ENCODE measurements at regions not wholly inside any gene's neighbourhood (a gene's known extent, or its start where the extent isn't known, plus 50 kb on each side); places are given as distances from the start of the nearest gene placed in this dataset.
"Not testable (repeated sequence)": the region's sequence is repeated elsewhere in the genome, so short reads cannot be mapped to it uniquely, and the experiment has no call there.

GRCh38 chr12:91637789-91638624 is 455.4 kb upstream of the DCN start:
- H3K4me2 ChIP-seq (ENCODE audit: insufficient read depth, low read length): no peak overlapping the region
- TF ChIP-seq, protein P1, sequence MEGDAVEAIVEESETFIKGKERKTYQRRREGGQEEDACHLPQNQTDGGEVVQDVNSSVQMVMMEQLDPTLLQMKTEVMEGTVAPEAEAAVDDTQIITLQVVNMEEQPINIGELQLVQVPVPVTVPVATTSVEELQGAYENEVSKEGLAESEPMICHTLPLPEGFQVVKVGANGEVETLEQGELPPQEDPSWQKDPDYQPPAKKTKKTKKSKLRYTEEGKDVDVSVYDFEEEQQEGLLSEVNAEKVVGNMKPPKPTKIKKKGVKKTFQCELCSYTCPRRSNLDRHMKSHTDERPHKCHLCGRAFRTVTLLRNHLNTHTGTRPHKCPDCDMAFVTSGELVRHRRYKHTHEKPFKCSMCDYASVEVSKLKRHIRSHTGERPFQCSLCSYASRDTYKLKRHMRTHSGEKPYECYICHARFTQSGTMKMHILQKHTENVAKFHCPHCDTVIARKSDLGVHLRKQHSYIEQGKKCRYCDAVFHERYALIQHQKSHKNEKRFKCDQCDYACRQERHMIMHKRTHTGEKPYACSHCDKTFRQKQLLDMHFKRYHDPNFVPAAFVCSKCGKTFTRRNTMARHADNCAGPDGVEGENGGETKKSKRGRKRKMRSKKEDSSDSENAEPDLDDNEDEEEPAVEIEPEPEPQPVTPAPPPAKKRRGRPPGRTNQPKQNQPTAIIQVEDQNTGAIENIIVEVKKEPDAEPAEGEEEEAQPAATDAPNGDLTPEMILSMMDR (IDR thresholded peaks at IDR 0.05; ENCODE audit: borderline replicate concordance, extremely low read depth, low read length, poor library complexity, severe bottlenecking): no peak
- no peak for TF ChIP-seq EZH2 (IDR thresholded peaks at IDR 0.05; ENCODE audit: borderline replicate concordance, low read depth, low read length, severe bottlenecking)
- H3K4me1 ChIP-seq (ENCODE audit: insufficient read depth, low read length): no peaks in the 10 kb centered on the region; the same call in 1 of the 2 replicates
- no peaks in the 10 kb centered on the region for H3K79me2 ChIP-seq (ENCODE audit: insufficient read depth, low read length)
- H3K27ac ChIP-seq (ENCODE audit: low read length): no peak overlapping the region
- H3K36me3 ChIP-seq (ENCODE audit: insufficient read depth, low read length): no peaks in the 10 kb centered on the region
- no peak overlapping the region for H2AFZ ChIP-seq (ENCODE audit: low read depth, low read length)
- peak; percentile 58; the same call in 1 of the 3 replicates for ATAC-seq (ENCODE audit: insufficient read depth, low read depth)
- H3K27me3 ChIP-seq (ENCODE audit: insufficient read depth, low read length, poor library complexity): no peaks in the 10 kb centered on the region
- no peaks in the 10 kb centered on the region for H3K9me3 ChIP-seq (ENCODE audit: insufficient read depth, low read length, severe bottlenecking)
- no peak overlapping the region for H3K9ac ChIP-seq (ENCODE audit: low read depth, low read length)
- DNase-seq: no peak
- H3K4me3 ChIP-seq (ENCODE audit: low read depth in 1 of 2, low read length in 2 of 2): no peak overlapping the region
- no peaks in the 10 kb centered on the region for H4K20me1 ChIP-seq (ENCODE audit: insufficient read depth, low read length)

DNA sequence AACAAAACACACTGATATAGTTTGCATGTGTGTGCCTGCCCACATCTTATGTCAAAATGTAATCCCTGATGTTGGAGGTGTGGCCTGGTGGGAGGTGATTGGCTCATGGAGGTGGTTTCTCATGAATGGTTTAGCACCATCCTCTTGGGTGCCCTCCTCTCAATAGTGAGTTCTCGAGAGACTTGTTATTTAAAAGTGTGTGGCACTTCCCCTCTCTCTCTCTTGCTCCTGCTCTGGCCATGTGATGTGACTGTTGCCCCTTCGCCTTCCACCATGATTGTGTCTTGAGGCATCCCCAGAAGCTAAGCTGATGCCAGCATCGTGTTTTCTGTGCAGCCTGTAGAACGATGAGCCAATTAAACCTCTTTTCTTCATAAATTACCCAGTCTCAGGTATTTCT is 454.1 kb upstream of the DCN start:
- DNase-seq (no peak), ATAC-seq (ENCODE audit: insufficient read depth, low read depth) (no peak)
- Histone ChIP-seq H3K9me3 (ENCODE audit: insufficient read depth, low read length, severe bottlenecking) (no peaks in the 10 kb centered on the region), H3K9ac (ENCODE audit: low read depth, low read length) (no peak overlapping the region), H3K79me2 (ENCODE audit: insufficient read depth, low read length) (no peaks in the 10 kb centered on the region), H3K4me1 (ENCODE audit: insufficient read depth, low read length) (no peaks in the 10 kb centered on the region; the same call in 1 of the 2 replicates), H3K27me3 (ENCODE audit: insufficient read depth, low read length, poor library complexity) (no peaks in the 10 kb centered on the region), H3K4me2 (ENCODE audit: insufficient read depth, low read length) (no peak overlapping the region), H3K27ac (ENCODE audit: low read length) (no peak overlapping the region), H4K20me1 (ENCODE audit: insufficient read depth, low read length) (no peaks in the 10 kb centered on the region), H3K36me3 (ENCODE audit: insufficient read depth, low read length) (no peaks in the 10 kb centered on the region), H2AFZ (ENCODE audit: low read depth, low read length) (0 out of 2 replicates have a peak overlapping the region, but pooled peaks have one; percentile 8), H3K4me3 (ENCODE audit: low read depth in 1 of 2, low read length in 2 of 2) (no peak overlapping the region)
- no peak for TF ChIP-seq EZH2 (IDR thresholded peaks at IDR 0.05; ENCODE audit: borderline replicate concordance, low read depth, low read length, severe bottlenecking)
- TF ChIP-seq, protein P1 (IDR thresholded peaks at IDR 0.05; ENCODE audit: borderline replicate concordance, extremely low read depth, low read length, poor library complexity, severe bottlenecking): no peak

DNA sequence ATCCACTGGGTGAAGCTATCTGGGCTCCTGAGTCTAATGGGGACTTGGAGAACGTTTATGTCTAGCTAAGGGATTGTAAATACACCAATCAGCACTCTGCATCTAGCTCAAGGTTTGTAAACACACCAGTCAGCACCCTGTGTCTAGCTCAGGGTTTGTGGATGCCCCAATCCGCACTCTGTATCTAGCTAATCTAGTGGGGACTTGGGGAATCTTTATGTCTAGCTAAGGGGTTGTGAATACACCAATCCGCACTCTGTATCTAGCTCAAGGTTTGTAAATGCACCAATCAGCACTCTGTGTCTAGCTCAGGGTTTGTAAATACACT is 451.7 kb upstream of the DCN start:
- not testable (repeated sequence) for H3K9ac ChIP-seq (ENCODE audit: low read depth, low read length); H3K4me2 ChIP-seq (ENCODE audit: insufficient read depth, low read length); H4K20me1 ChIP-seq (ENCODE audit: insufficient read depth, low read length); H3K4me1 ChIP-seq (ENCODE audit: insufficient read depth, low read length); H2AFZ ChIP-seq (ENCODE audit: low read depth, low read length); ATAC-seq (ENCODE audit: insufficient read depth, low read depth); DNase-seq; H3K79me2 ChIP-seq (ENCODE audit: insufficient read depth, low read length); H3K36me3 ChIP-seq (ENCODE audit: insufficient read depth, low read length); H3K9me3 ChIP-seq (ENCODE audit: insufficient read depth, low read length, severe bottlenecking); H3K27me3 ChIP-seq (ENCODE audit: insufficient read depth, low read length, poor library complexity); H3K4me3 ChIP-seq (ENCODE audit: low read depth in 1 of 2, low read length in 2 of 2); H3K27ac ChIP-seq (ENCODE audit: low read length)

DNA sequence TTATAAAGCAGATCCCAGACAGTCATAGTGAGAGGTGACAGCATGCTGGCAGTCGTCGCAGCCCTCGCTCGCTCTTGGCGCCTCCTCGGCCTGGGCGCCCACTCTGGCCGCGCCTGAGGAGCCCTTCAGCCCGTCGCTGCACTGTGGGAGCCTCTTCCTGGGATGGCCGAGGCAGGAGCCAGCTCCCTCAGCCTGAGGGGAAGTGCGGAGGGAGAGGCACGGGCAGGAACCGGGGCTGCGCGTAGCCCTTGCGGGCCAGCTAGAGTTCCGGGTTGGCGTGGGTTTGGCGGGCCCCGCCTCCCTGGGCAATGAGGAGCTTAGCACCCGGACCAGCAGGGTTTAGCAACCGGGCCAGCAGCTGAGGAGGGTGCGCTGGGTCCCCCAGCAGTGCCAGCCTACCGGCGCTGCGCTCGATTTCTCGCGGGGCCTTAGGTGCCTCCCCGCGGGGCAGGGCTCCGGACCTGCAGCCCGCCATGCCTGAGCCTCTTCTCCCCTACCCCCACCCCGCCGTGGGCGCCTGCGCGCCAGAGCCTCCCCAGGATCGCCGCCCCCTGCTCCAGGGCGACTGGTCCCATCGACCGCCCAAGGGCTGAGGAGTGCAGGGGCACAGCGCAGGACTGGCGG is 451.2 kb upstream of the DCN start:
- H3K36me3 ChIP-seq (ENCODE audit: insufficient read depth, low read length): no peaks in the 10 kb centered on the region
- H3K79me2 ChIP-seq (ENCODE audit: insufficient read depth, low read length): no peaks in the 10 kb centered on the region
- no peaks in the 10 kb centered on the region for H3K9me3 ChIP-seq (ENCODE audit: insufficient read depth, low read length, severe bottlenecking)
- no peak overlapping the region for H3K27ac ChIP-seq (ENCODE audit: low read length)
- no peak for DNase-seq
- no peaks in the 10 kb centered on the region for H3K27me3 ChIP-seq (ENCODE audit: insufficient read depth, low read length, poor library complexity)
- H3K4me1 ChIP-seq (ENCODE audit: insufficient read depth, low read length): no peaks in the 10 kb centered on the region; the same call in 1 of the 2 replicates
- H3K4me3 ChIP-seq (ENCODE audit: low read depth in 1 of 2, low read length in 2 of 2): no peak overlapping the region
- no peaks in the 10 kb centered on the region for H4K20me1 ChIP-seq (ENCODE audit: insufficient read depth, low read length)
- no peak for ATAC-seq (ENCODE audit: insufficient read depth, low read depth)
- no peak overlapping the region for H2AFZ ChIP-seq (ENCODE audit: low read depth, low read length)
- no peak overlapping the region for H3K4me2 ChIP-seq (ENCODE audit: insufficient read depth, low read length)
- no peak for TF ChIP-seq EZH2 (IDR thresholded peaks at IDR 0.05; ENCODE audit: borderline replicate concordance, low read depth, low read length, severe bottlenecking)
- TF ChIP-seq, protein P1 (IDR thresholded peaks at IDR 0.05; ENCODE audit: borderline replicate concordance, extremely low read depth, low read length, poor library complexity, severe bottlenecking): no peak
- H3K9ac ChIP-seq (ENCODE audit: low read depth, low read length): no peak overlapping the region
